K562 (cell line): ENCODE measurements at regions not wholly inside any gene's neighbourhood (a gene's known extent, or its start where the extent isn't known, plus 50 kb on each side); places are given as distances from the start of the nearest gene placed in this dataset.

Source experiments
- CHD4 ChIP-seq: fragments of 200-600 bp; sonication (generic); IDR thresholded peaks from 3 replicates; pipeline ENCODE4 v1.6.1; 2012; ENCODE audit warnings: low read depth, mild to moderate bottlenecking, mixed read lengths, low read length, inconsistent platforms; ENCODE audit not compliant: insufficient read depth, insufficient replicate concordance, poor library complexity, severe bottlenecking
- KLF16 ChIP-seq: IDR thresholded peaks from 2 replicates; pipeline ENCODE4 v1.6.1; 2016; ENCODE audit warnings: antibody characterized with exemption
- POLR2A ChIP-seq: fragments of 450-650 bp; conservative IDR thresholded peaks from 2 replicates; pipeline ENCODE4 v1.6.1; 2016
- SMC3 ChIP-seq: conservative IDR thresholded peaks from 2 replicates; pipeline ENCODE4 v1.6.1; 2011; ENCODE audit warnings: low read depth, low read length, improper control_type of control experiment; ENCODE audit not compliant: insufficient read depth
- ZKSCAN1 ChIP-seq: fragments of 150-350 bp; IDR thresholded peaks from 2 replicates; pipeline ENCODE4 v1.6.1; 2016; ENCODE audit warnings: low read depth, low read length
- TF ChIP-seq, protein P1 (sequence below): fragments of 250-450 bp; sonication (Bioruptor Pico); IDR thresholded peaks from 2 replicates; pipeline ENCODE4 v1.8.0; 2022; ENCODE audit warnings: moderate library complexity, mild to moderate bottlenecking, inconsistent platforms
- TF ChIP-seq, protein P2 (sequence below): fragments of 250-450 bp; sonication (Bioruptor Pico); IDR thresholded peaks from 2 replicates; pipeline ENCODE4 v1.5.0; 2020; ENCODE audit warnings: mild to moderate bottlenecking

DNA sequence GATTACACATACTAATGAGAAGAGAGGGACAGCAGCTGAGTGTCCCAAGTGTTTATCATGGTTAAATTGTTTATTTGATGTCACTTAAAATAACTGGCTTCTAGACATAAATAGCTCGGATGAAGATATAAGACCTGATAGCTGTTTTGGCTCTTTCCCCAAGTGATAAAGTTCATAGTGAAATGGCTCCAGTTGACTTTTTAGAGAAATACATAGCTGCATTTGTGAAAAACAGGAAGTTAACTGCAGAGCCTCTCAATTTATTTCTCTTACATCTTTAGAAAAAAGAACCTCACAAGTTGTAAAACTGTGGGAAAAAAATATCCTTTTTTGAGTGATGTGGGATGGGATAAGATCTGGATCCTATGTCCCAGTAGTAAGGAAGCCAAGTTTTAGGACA, 332.9 kb upstream of the RASGRP1 start:
- TF ChIP-seq, protein P1, sequence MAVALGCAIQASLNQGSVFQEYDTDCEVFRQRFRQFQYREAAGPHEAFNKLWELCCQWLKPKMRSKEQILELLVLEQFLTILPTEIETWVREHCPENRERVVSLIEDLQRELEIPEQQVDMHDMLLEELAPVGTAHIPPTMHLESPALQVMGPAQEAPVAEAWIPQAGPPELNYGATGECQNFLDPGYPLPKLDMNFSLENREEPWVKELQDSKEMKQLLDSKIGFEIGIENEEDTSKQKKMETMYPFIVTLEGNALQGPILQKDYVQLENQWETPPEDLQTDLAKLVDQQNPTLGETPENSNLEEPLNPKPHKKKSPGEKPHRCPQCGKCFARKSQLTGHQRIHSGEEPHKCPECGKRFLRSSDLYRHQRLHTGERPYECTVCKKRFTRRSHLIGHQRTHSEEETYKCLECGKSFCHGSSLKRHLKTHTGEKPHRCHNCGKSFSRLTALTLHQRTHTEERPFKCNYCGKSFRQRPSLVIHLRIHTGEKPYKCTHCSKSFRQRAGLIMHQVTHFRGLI (CRISPR knock-in tag), result no peak
- TF ChIP-seq ZKSCAN1 (no peak), SMC3 (no peak), CHD4 (no peak), POLR2A (no peak), KLF16 (no peak)
- TF ChIP-seq, protein P2, sequence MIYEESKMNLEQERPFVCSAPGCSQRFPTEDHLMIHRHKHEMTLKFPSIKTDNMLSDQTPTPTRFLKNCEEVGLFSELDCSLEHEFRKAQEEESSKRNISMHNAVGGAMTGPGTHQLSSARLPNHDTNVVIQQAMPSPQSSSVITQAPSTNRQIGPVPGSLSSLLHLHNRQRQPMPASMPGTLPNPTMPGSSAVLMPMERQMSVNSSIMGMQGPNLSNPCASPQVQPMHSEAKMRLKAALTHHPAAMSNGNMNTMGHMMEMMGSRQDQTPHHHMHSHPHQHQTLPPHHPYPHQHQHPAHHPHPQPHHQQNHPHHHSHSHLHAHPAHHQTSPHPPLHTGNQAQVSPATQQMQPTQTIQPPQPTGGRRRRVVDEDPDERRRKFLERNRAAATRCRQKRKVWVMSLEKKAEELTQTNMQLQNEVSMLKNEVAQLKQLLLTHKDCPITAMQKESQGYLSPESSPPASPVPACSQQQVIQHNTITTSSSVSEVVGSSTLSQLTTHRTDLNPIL (CRISPR knock-in tag), result no peak
